SU-DHL-6 (cell line): ENCODE measurements at regions not wholly inside any gene's neighbourhood (a gene's known extent, or its start where the extent isn't known, plus 50 kb on each side); places are given as distances from the start of the nearest gene placed in this dataset.

Experiments used
- H2AFZ ChIP-seq: fragments of 200-600 bp; sonication (generic); 2 replicates; pipeline ENCODE4 v1.6.1; 2014; ENCODE audit warnings: low read depth, mild to moderate bottlenecking, moderate library complexity, mixed read lengths, antibody characterized with exemption, low read length; ENCODE audit not compliant: severe bottlenecking
- H3F3A ChIP-seq: fragments of 200-600 bp; shearing (Covaris generic); 2 replicates; pipeline ENCODE4 v1.6.0; 2016; ENCODE audit warnings: antibody characterized with exemption, mild to moderate bottlenecking; ENCODE audit not compliant: insufficient read depth
- H3K27ac ChIP-seq: fragments of 200-600 bp; sonication (generic); 2 replicates; pipeline ENCODE4 v1.5.1; 2016; ENCODE audit warnings: low read depth, mild to moderate bottlenecking, low read length, moderate library complexity, mixed read lengths
- H3K27me3 ChIP-seq: fragments of 200-600 bp; sonication (generic), shearing (Covaris generic); 2 replicates; pipeline ENCODE4 v1.6.0; 2014; ENCODE audit warnings: mild to moderate bottlenecking, low read length
- H3K36me3 ChIP-seq: fragments of 200-600 bp; sonication (generic); 2 replicates; pipeline ENCODE4 v1.6.1; 2014; ENCODE audit warnings: mild to moderate bottlenecking, low read length, mixed read lengths
- H3K4me2 ChIP-seq: fragments of 300-600, 200-600 bp; shearing (Covaris generic), sonication (generic); 2 replicates; pipeline ENCODE4 v1.6.0; 2014; ENCODE audit warnings: low read length, low read depth, mild to moderate bottlenecking; ENCODE audit not compliant: poor library complexity, severe bottlenecking
- H3K4me3 ChIP-seq: fragments of 200-600 bp; sonication (generic); 2 replicates; pipeline ENCODE4 v1.5.1; 2014; ENCODE audit warnings: antibody characterized with exemption, low read length, mild to moderate bottlenecking, mixed read lengths; ENCODE audit not compliant: insufficient read depth, poor library complexity, severe bottlenecking
- H3K79me2 ChIP-seq: fragments of 200-600 bp; sonication (generic); 2 replicates; pipeline ENCODE4 v1.6.1; 2014; ENCODE audit warnings: mild to moderate bottlenecking, low read length, moderate library complexity; ENCODE audit not compliant: insufficient read depth
- H3K9ac ChIP-seq: fragments of 200-600 bp; sonication (generic); 2 replicates; pipeline ENCODE4 v1.7.0; 2014; ENCODE audit warnings: mild to moderate bottlenecking, low read length
- H3K9me2 ChIP-seq: fragments of 200-600 bp; sonication (generic); replicated peaks from 2 replicates; pipeline ENCODE4 v1.6.1; 2014; ENCODE audit warnings: low read length; ENCODE audit not compliant: insufficient read depth
- H3K9me3 ChIP-seq: fragments of 200-600 bp; sonication (generic); 2 replicates; pipeline ENCODE4 v1.6.1; 2014; ENCODE audit warnings: low read length, mixed read lengths; ENCODE audit not compliant: insufficient read depth
- H4K20me1 ChIP-seq: fragments of 200-600 bp; sonication (generic); 2 replicates; pipeline ENCODE4 v1.6.1; 2014; ENCODE audit warnings: low read depth, mild to moderate bottlenecking, antibody characterized with exemption, low read length, moderate library complexity, mixed read lengths
- CTCF ChIP-seq: fragments of 200-600 bp; sonication (generic); IDR thresholded peaks from one replicate; pipeline ENCODE4 v1.5.1; 2017; ENCODE audit warnings: antibody characterized with exemption, mild to moderate bottlenecking, low read length, moderate library complexity; ENCODE audit not compliant: insufficient read depth, poor library complexity, severe bottlenecking
- EZH2phosphoT487 ChIP-seq: fragments of 200-600 bp; sonication (generic), shearing (Covaris generic); conservative IDR thresholded peaks from 2 replicates; pipeline ENCODE4 v1.6.1; 2018; ENCODE audit warnings: mild to moderate bottlenecking, antibody characterized with exemption, low read length, moderate library complexity, mixed read lengths

DNA sequence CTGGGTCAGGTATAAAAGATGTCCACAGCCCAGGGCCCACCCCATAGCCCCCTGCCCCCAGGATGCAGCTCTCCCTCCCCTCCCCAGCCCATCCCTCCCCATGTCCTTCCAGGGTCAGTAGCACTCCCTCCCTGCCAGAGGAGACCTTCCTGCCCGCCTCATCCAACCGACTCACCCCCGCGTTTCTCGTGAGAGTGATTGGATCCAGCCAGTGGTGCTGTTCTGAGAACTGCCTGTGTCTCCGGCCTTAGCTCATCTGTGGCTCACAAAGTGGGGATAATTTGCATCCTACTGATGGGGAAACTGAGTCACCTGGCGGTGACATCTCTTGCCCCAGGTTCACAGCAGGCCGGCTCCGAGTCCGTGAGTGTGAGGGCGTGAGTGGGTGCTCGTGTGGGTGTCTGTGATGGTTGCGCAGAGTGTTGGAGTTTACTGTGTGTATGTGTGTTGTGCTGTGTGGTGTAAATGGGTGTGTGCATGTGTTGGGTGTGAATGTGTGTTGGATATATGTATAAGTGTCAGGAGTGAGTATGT lies 90.7 kb upstream of the GSE1 start:
- Histone ChIP-seq H3K4me3 (no peak overlapping the region), H3K9me2 (no peaks in the 10 kb centered on the region), H3K79me2 (no peaks in the 10 kb centered on the region), H3F3A (no peaks in the 10 kb centered on the region), H2AFZ (no peak overlapping the region), H3K9ac (no peak overlapping the region), H3K9me3 (no peaks in the 10 kb centered on the region), H3K27me3 (no peaks in the 10 kb centered on the region), H3K36me3 (no peaks in the 10 kb centered on the region), H4K20me1 (no peaks in the 10 kb centered on the region), H3K4me2 (no peak overlapping the region), H3K27ac (no peak overlapping the region)
- TF ChIP-seq CTCF (no peak), EZH2phosphoT487 (no peak)

DNA sequence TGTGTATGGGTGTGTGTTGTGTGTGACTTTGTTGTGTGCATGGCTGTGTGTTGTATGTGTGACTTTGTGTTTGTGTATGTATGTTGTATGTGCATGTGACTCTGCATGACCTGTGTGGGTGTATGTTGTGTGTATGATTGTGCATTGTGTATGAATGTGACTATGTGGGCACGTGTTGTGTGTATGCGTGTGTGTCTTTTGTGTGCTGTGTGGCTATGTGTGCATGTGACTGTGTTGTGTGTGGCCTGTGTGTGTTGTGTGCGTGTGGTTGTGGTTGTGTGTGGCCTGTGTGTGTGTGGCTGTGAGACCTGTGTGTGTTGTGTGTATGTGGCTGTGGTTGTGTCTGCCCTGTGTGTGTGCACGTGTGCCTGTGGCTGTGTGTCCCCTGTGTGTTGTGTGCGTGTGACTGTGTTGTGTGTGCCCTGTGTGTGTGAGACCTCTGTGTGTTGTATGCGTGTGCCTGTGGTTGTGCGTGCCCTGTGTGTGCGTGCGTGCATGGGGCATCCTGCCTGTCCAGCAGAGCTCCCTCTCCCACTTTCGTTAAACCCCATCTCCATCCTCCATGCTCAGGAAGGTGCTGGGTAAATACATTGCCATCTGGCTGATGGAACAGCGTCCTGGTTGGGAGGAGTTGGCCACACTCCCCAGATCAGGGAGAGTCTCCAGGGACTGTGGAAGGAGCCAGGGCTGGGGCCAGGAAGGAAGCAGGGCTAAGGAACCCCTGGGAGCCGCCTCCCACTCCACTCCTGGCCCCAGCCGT lies 90.1 kb upstream of the GSE1 start:
- H3K79me2 ChIP-seq, result no peaks in the 10 kb centered on the region
- H3K36me3 ChIP-seq, result no peaks in the 10 kb centered on the region
- H3K9ac ChIP-seq, result no peak overlapping the region
- no peaks in the 10 kb centered on the region for H3F3A ChIP-seq
- no peak overlapping the region for H3K27ac ChIP-seq
- H3K27me3 ChIP-seq, result no peaks in the 10 kb centered on the region
- H2AFZ ChIP-seq, result no peak overlapping the region
- H3K4me3 ChIP-seq, result no peak overlapping the region
- H3K9me3 ChIP-seq, result no peaks in the 10 kb centered on the region
- H4K20me1 ChIP-seq, result no peaks in the 10 kb centered on the region
- H3K9me2 ChIP-seq, result no peaks in the 10 kb centered on the region
- no peak overlapping the region for H3K4me2 ChIP-seq
- TF ChIP-seq EZH2phosphoT487, result no peak
- no peak for TF ChIP-seq CTCF

- no peaks in the 10 kb centered on the region for H3K36me3 ChIP-seq
- no peaks in the 10 kb centered on the region for H3F3A ChIP-seq
- H3K27me3 ChIP-seq, result no peaks in the 10 kb centered on the region
- H3K4me3 ChIP-seq, result no peak overlapping the region
- no peaks in the 10 kb centered on the region for H3K79me2 ChIP-seq
- no peaks in the 10 kb centered on the region for H3K9me2 ChIP-seq
- TF ChIP-seq CTCF, result no peak
- TF ChIP-seq EZH2phosphoT487, result no peak
- H3K4me2 ChIP-seq, result no peak overlapping the region
- no peak overlapping the region for H2AFZ ChIP-seq
- H3K9me3 ChIP-seq, result no peaks in the 10 kb centered on the region
- no peak overlapping the region for H3K9ac ChIP-seq
- H3K27ac ChIP-seq, result no peak overlapping the region
- H4K20me1 ChIP-seq, result no peaks in the 10 kb centered on the region
Measured at GRCh38 chr16:85523602-85524364, 89.3 kb upstream of the GSE1 start.
